Spleen (tissue), 3 donors: ENCODE measurements at regions not wholly inside any gene's neighbourhood (a gene's known extent, or its start where the extent isn't known, plus 50 kb on each side); places are given as distances from the start of the nearest gene placed in this dataset.

ENCODE experiments used
- POLR2A ChIP-seq, 3 donors: fragments of 450-650 bp; IDR thresholded peaks; one replicate each; pipeline ENCODE4 v1.5.1; 2017; ENCODE audit warnings: antibody characterized with exemption in 3 of 3, mild to moderate bottlenecking in 1 of 3
- POLR2AphosphoS5 ChIP-seq, 3 donors: sonication (generic); formaldehyde crosslinking; IDR thresholded peaks; one replicate each; pipeline ENCODE4 v1.5.1; 2017; ENCODE audit warnings: antibody characterized with exemption in 3 of 3

DNA sequence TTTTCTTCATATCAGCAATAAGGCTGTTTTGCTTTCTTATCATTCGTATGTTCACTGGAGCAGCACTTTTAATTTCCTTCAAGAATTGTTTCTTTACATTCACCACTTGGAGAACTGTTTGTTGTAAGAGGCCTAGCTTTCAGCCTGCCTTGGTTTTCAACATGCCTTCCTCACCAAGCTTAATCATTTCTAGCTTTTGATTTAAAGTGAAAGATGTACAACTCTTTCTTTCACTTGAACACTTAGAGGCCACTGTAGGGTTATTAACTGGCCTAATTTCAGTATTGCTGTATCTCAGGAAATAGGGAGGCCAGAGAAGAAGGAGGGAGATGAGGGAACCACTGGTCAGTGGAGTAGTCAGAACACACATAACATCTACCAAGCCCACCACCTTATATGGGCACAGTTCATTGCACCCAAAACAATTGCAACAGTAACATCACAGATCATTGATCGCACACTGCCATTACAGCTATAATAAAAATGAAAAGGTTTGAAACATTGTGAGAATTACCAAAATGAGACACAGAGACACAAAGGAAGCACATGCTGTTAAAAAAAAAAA is 181.4 kb upstream of the TUBA3C start:
- TF ChIP-seq POLR2A (IDR thresholded peaks at IDR 0.05) (no peak), POLR2AphosphoS5 (IDR thresholded peaks at IDR 0.05) (no peak)
